Subcutaneous abdominal adipose tissue (tissue), 5 donors: ENCODE measurements at regions not wholly inside any gene's neighbourhood (a gene's known extent, or its start where the extent isn't known, plus 50 kb on each side); places are given as distances from the start of the nearest gene placed in this dataset.

ENCODE experiments used
- H3K27ac ChIP-seq: one replicate; pipeline ENCODE4 v1.7.0; 2013; ENCODE audit warnings: low read depth, mild to moderate bottlenecking, inconsistent platforms, low read length, moderate library complexity
- H3K27me3 ChIP-seq, 5 donors: one replicate each; pipeline ENCODE4 v1.7.0; 2013; ENCODE audit warnings: low read length in 5 of 5, inconsistent platforms in 1 of 5; ENCODE audit not compliant: control insufficient read depth in 5 of 5, insufficient read depth in 4 of 5
- H3K36me3 ChIP-seq, 5 donors: one replicate each; pipeline ENCODE4 v1.7.0; 2013; ENCODE audit warnings: low read length in 5 of 5; ENCODE audit not compliant: control insufficient read depth in 5 of 5, insufficient read depth in 5 of 5
- H3K4me1 ChIP-seq, 5 donors: one replicate each; pipeline ENCODE4 v1.7.0; 2013; ENCODE audit warnings: low read length in 5 of 5, mild to moderate bottlenecking in 3 of 5, moderate library complexity in 1 of 5; ENCODE audit not compliant: control insufficient read depth in 5 of 5, insufficient read depth in 5 of 5
- H3K4me3 ChIP-seq, 5 donors: one replicate each; pipeline ENCODE4 v1.7.0; 2013; ENCODE audit warnings: low read length in 5 of 5, low read depth in 1 of 5
- H3K9ac ChIP-seq, 5 donors: one replicate each; pipeline ENCODE4 v1.7.0; 2013; ENCODE audit warnings: low read length in 5 of 5, mild to moderate bottlenecking in 4 of 5, moderate library complexity in 3 of 5
- H3K9me3 ChIP-seq, 5 donors: one replicate each; pipeline ENCODE4 v1.7.0; 2013; ENCODE audit warnings: low read length in 5 of 5; ENCODE audit not compliant: control insufficient read depth in 5 of 5
- donor health status: healthy.
- donor health status: healthy.
- donor health status: healthy.
- donor health status: healthy.
- donor health status: healthy.

GRCh38 chr4:181760560-181760959, 482.6 kb upstream of the TENM3 start:
- H3K4me1 ChIP-seq, result peaks cover 0 to 5% (median 0%) of the 10 kb centered on the region in 5 donors
- no peaks in the 10 kb centered on the region for H3K27me3 ChIP-seq
- no peak overlapping the region for H3K4me3 ChIP-seq
- no peaks in the 10 kb centered on the region for H3K9me3 ChIP-seq
- no peaks in the 10 kb centered on the region for H3K36me3 ChIP-seq
- H3K9ac ChIP-seq, result no peak overlapping the region
- H3K27ac ChIP-seq, result no peak overlapping the region

GRCh38 chr4:181761156-181761555, 482.0 kb upstream of the TENM3 start:
- Histone ChIP-seq H3K9me3 (no peaks in the 10 kb centered on the region), H3K4me3 (no peak overlapping the region), H3K4me1 (peaks cover 0 to 5% (median 0%) of the 10 kb centered on the region in 5 donors), H3K9ac (no peak overlapping the region), H3K27ac (no peak overlapping the region), H3K36me3 (no peaks in the 10 kb centered on the region), H3K27me3 (no peaks in the 10 kb centered on the region)

- Histone ChIP-seq H3K27ac (no peak overlapping the region), H3K9ac (no peak overlapping the region), H3K36me3 (no peaks in the 10 kb centered on the region), H3K4me1 (no peaks in the 10 kb centered on the region), H3K4me3 (no peak overlapping the region), H3K27me3 (no peaks in the 10 kb centered on the region), H3K9me3 (no peaks in the 10 kb centered on the region)
These were observed 477.1 kb upstream of the TENM3 start for GRCh38 chr4:181766061-181766548.

- no peaks in the 10 kb centered on the region for H3K27me3 ChIP-seq
- no peaks in the 10 kb centered on the region for H3K36me3 ChIP-seq
- no peak overlapping the region for H3K9ac ChIP-seq
- H3K4me1 ChIP-seq, result no peaks in the 10 kb centered on the region
- H3K27ac ChIP-seq, result no peak overlapping the region
- H3K4me3 ChIP-seq, result no peak overlapping the region
- peaks cover 0 to 3% (median 0%) of the 10 kb centered on the region in 5 donors for H3K9me3 ChIP-seq
These were observed 472.2 kb upstream of the TENM3 start for GRCh38 chr4:181770971-181771370.

GRCh38 chr4:181775298-181775697, 467.9 kb upstream of the TENM3 start:
- Histone ChIP-seq H3K9ac (no peak overlapping the region), H3K9me3 (peaks cover 0 to 3% (median 0%) of the 10 kb centered on the region in 5 donors)

GRCh38 chr4:181776264-181777054, 466.7 kb upstream of the TENM3 start:
- Histone ChIP-seq H3K27ac (no peak overlapping the region), H3K9ac (no peak overlapping the region), H3K9me3 (peaks cover 0 to 3% (median 0%) of the 10 kb centered on the region in 5 donors), H3K4me3 (no peak overlapping the region), H3K36me3 (no peaks in the 10 kb centered on the region), H3K27me3 (no peaks in the 10 kb centered on the region), H3K4me1 (no peaks in the 10 kb centered on the region)

More at GRCh38 chr4:181775298-181775697, 467.9 kb upstream of the TENM3 start:
- H3K4me1 ChIP-seq, result no peaks in the 10 kb centered on the region
- H3K36me3 ChIP-seq, result no peaks in the 10 kb centered on the region
- H3K27me3 ChIP-seq, result no peaks in the 10 kb centered on the region
- H3K27ac ChIP-seq, result no peak overlapping the region
- no peak overlapping the region for H3K4me3 ChIP-seq

- Histone ChIP-seq H3K4me3 (no peak overlapping the region), H3K27me3 (no peaks in the 10 kb centered on the region), H3K9ac (no peak overlapping the region), H3K27ac (no peak overlapping the region), H3K36me3 (no peaks in the 10 kb centered on the region), H3K4me1 (no peaks in the 10 kb centered on the region), H3K9me3 (peaks cover 0 to 3% (median 0%) of the 10 kb centered on the region in 5 donors)
These were observed 465.7 kb upstream of the TENM3 start for GRCh38 chr4:181777518-181777917.

- no peak overlapping the region for H3K9ac ChIP-seq
- H3K27me3 ChIP-seq, result no peaks in the 10 kb centered on the region
- H3K4me3 ChIP-seq, result no peak overlapping the region
- H3K36me3 ChIP-seq, result no peaks in the 10 kb centered on the region
- peaks cover 0 to 2% (median 0%) of the 10 kb centered on the region in 5 donors for H3K9me3 ChIP-seq
- H3K27ac ChIP-seq, result no peak overlapping the region
- H3K4me1 ChIP-seq, result no peaks in the 10 kb centered on the region
These were observed 458.3 kb upstream of the TENM3 start for GRCh38 chr4:181784881-181785280.

- no peak overlapping the region for H3K9ac ChIP-seq
- no peaks in the 10 kb centered on the region for H3K36me3 ChIP-seq
- no peak overlapping the region for H3K4me3 ChIP-seq
- H3K27me3 ChIP-seq, result no peaks in the 10 kb centered on the region
- H3K9me3 ChIP-seq, result peaks cover 3 to 17% (median 12%) of the 10 kb centered on the region in 5 donors
- H3K27ac ChIP-seq, result no peak overlapping the region
- H3K4me1 ChIP-seq, result no peaks in the 10 kb centered on the region
These were observed 450.6 kb upstream of the TENM3 start for GRCh38 chr4:181792641-181793040.

- H3K9ac ChIP-seq, result no peak overlapping the region
These were observed 450.1 kb upstream of the TENM3 start for GRCh38 chr4:181793096-181793495.

More at GRCh38 chr4:181793096-181793495, 450.1 kb upstream of the TENM3 start:
- no peaks in the 10 kb centered on the region for H3K27me3 ChIP-seq
- H3K4me1 ChIP-seq, result no peaks in the 10 kb centered on the region
- H3K27ac ChIP-seq, result no peak overlapping the region
- H3K9me3 ChIP-seq, result peaks cover 3 to 17% (median 12%) of the 10 kb centered on the region in 5 donors
- H3K36me3 ChIP-seq, result no peaks in the 10 kb centered on the region
- no peak overlapping the region for H3K4me3 ChIP-seq
